ENCODE measurements at regions not wholly inside any gene's neighbourhood (a gene's known extent, or its start where the extent isn't known, plus 50 kb on each side); places are given as distances from the start of the nearest gene placed in this dataset.

- H3K4me3 Mint-ChIP-seq (ENCODE audit: unreplicated experiment) = no peak overlapping the region
- no peaks in the 10 kb centered on the region for H3K36me3 Mint-ChIP-seq (ENCODE audit: unreplicated experiment)
- no peak for DNase-seq
- no peak overlapping the region for H3K27ac Mint-ChIP-seq (ENCODE audit: unreplicated experiment)
- TF ChIP-seq CTCF (IDR thresholded peaks at IDR 0.05; ENCODE audit: partially characterized antibody, unreplicated experiment) = no peak
- no peaks in the 10 kb centered on the region for H3K9me3 Mint-ChIP-seq (ENCODE audit: unreplicated experiment)
- peaks cover 2% of the 10 kb centered on the region for H3K27me3 Mint-ChIP-seq (ENCODE audit: unreplicated experiment)
- H3K4me1 Mint-ChIP-seq (ENCODE audit: low read depth, unreplicated experiment) = no peaks in the 10 kb centered on the region
These were observed 101.2 kb downstream of the NFKBIZ start for GRCh38 chr3:101950510-101950909.

GRCh38 chr3:101950985-101951733 lies 101.8 kb downstream of the NFKBIZ start:
- TF ChIP-seq CTCF (IDR thresholded peaks at IDR 0.05; ENCODE audit: partially characterized antibody, unreplicated experiment) = no peak
- no peaks in the 10 kb centered on the region for H3K36me3 Mint-ChIP-seq (ENCODE audit: unreplicated experiment)
- no peak for DNase-seq
- H3K4me1 Mint-ChIP-seq (ENCODE audit: low read depth, unreplicated experiment) = no peaks in the 10 kb centered on the region
- no peaks in the 10 kb centered on the region for H3K9me3 Mint-ChIP-seq (ENCODE audit: unreplicated experiment)
- H3K27me3 Mint-ChIP-seq (ENCODE audit: unreplicated experiment) = peaks cover 2% of the 10 kb centered on the region
- H3K4me3 Mint-ChIP-seq (ENCODE audit: unreplicated experiment) = no peak overlapping the region
- H3K27ac Mint-ChIP-seq (ENCODE audit: unreplicated experiment) = no peak overlapping the region

- no peak for TF ChIP-seq CTCF (IDR thresholded peaks at IDR 0.05; ENCODE audit: partially characterized antibody, unreplicated experiment)
- Mint-ChIP-seq H3K4me1 (ENCODE audit: low read depth, unreplicated experiment) (no peaks in the 10 kb centered on the region), H3K27ac (ENCODE audit: unreplicated experiment) (no peak overlapping the region), H3K27me3 (ENCODE audit: unreplicated experiment) (peaks cover 2% of the 10 kb centered on the region), H3K4me3 (ENCODE audit: unreplicated experiment) (no peak overlapping the region), H3K9me3 (ENCODE audit: unreplicated experiment) (no peaks in the 10 kb centered on the region), H3K36me3 (ENCODE audit: unreplicated experiment) (no peaks in the 10 kb centered on the region)
- no peak for DNase-seq
These were observed 105.0 kb downstream of the NFKBIZ start for GRCh38 chr3:101954361-101954760.

GRCh38 chr3:101954936-101955335 lies 105.6 kb downstream of the NFKBIZ start:
- TF ChIP-seq CTCF (IDR thresholded peaks at IDR 0.05; ENCODE audit: partially characterized antibody, unreplicated experiment) = no peak
- Mint-ChIP-seq H3K27ac (ENCODE audit: unreplicated experiment) (no peak overlapping the region), H3K36me3 (ENCODE audit: unreplicated experiment) (no peaks in the 10 kb centered on the region), H3K4me1 (ENCODE audit: low read depth, unreplicated experiment) (no peaks in the 10 kb centered on the region), H3K27me3 (ENCODE audit: unreplicated experiment) (peaks cover 2% of the 10 kb centered on the region), H3K4me3 (ENCODE audit: unreplicated experiment) (no peak overlapping the region), H3K9me3 (ENCODE audit: unreplicated experiment) (no peaks in the 10 kb centered on the region)
- DNase-seq = no peak

GRCh38 chr3:101962055-101962454 lies 112.7 kb downstream of the NFKBIZ start:
- Mint-ChIP-seq H3K27me3 (ENCODE audit: unreplicated experiment) (no peaks in the 10 kb centered on the region), H3K27ac (ENCODE audit: unreplicated experiment) (no peak overlapping the region), H3K9me3 (ENCODE audit: unreplicated experiment) (no peaks in the 10 kb centered on the region), H3K4me1 (ENCODE audit: low read depth, unreplicated experiment) (no peaks in the 10 kb centered on the region), H3K4me3 (ENCODE audit: unreplicated experiment) (no peak overlapping the region), H3K36me3 (ENCODE audit: unreplicated experiment) (no peaks in the 10 kb centered on the region)
- no peak for TF ChIP-seq CTCF (IDR thresholded peaks at IDR 0.05; ENCODE audit: partially characterized antibody, unreplicated experiment)
- DNase-seq = no peak
